Activated naive CD8-positive, alpha-beta T cell treated with anti-CD3 and anti-CD28 coated beads for 36 hours (primary cell): ENCODE measurements at regions not wholly inside any gene's neighbourhood (a gene's known extent, or its start where the extent isn't known, plus 50 kb on each side); places are given as distances from the start of the nearest gene placed in this dataset.
"Not testable (repeated sequence)": the region's sequence is repeated elsewhere in the genome, so short reads cannot be mapped to it uniquely, and the experiment has no call there.

Experiments
- DNase-seq: peaks from one replicate; pipeline ENCODE4 v3.0.0; 2021
- H3K27ac Mint-ChIP-seq: one replicate; pipeline ENCODE4 v1.8.0; 2022; ENCODE audit warnings: mild to moderate bottlenecking, moderate library complexity, mixed read lengths
- H3K27me3 Mint-ChIP-seq: one replicate; pipeline ENCODE4 v1.8.0; 2022; ENCODE audit warnings: mild to moderate bottlenecking, mixed read lengths
- H3K36me3 Mint-ChIP-seq: one replicate; pipeline ENCODE4 v1.8.0; 2021; ENCODE audit warnings: mild to moderate bottlenecking, mixed read lengths
- H3K4me1 Mint-ChIP-seq: one replicate; pipeline ENCODE4 v1.8.0; 2021; ENCODE audit warnings: mixed read lengths
- H3K4me3 Mint-ChIP-seq: one replicate; pipeline ENCODE4 v1.8.0; 2022; ENCODE audit warnings: mild to moderate bottlenecking, moderate library complexity, mixed read lengths
- H3K9me3 Mint-ChIP-seq: one replicate; pipeline ENCODE4 v1.8.0; 2022; ENCODE audit warnings: mixed read lengths

DNA sequence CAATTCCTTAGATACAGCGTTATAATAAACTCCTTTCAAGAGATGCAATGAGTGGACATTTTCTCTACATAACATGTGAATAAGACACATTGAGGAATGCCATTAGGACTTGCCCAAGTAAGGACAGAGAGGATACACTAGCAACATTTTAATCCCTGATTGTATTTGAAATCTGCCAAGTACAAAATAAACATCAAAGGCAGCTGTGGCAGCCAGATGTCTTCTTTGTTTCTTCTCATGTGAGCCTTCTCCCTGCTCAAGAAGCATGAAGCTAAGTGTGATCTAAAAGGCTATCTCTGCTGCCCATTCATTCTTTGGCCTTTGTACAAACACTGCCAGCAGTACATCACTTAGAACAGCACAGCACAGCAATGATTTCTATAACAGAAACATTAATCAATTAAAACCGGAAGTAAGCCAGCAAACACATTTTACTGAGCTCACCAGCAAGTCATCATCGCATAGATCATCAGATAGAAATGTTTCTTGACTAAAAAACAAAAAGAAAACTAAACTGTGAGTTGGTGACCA lies 364.0 kb downstream of the CNTN6 start:
- DNase-seq, result no peak
- Mint-ChIP-seq H3K9me3 (peaks cover 1% of the 10 kb centered on the region), H3K4me1 (no peaks in the 10 kb centered on the region), H3K27ac (no peak overlapping the region), H3K36me3 (no peaks in the 10 kb centered on the region), H3K27me3 (no peaks in the 10 kb centered on the region), H3K4me3 (no peak overlapping the region)

GRCh38 chr3:1462371-1462770 lies 369.5 kb downstream of the CNTN6 start:
- no peak overlapping the region for H3K27ac Mint-ChIP-seq
- H3K4me3 Mint-ChIP-seq, result no peak overlapping the region
- DNase-seq, result no peak
- H3K4me1 Mint-ChIP-seq, result no peaks in the 10 kb centered on the region
- no peaks in the 10 kb centered on the region for H3K27me3 Mint-ChIP-seq
- no peaks in the 10 kb centered on the region for H3K36me3 Mint-ChIP-seq
- peaks cover 5% of the 10 kb centered on the region for H3K9me3 Mint-ChIP-seq

GRCh38 chr3:1462856-1463450 lies 370.1 kb downstream of the CNTN6 start:
- Mint-ChIP-seq H3K4me3 (no peak overlapping the region), H3K27me3 (no peaks in the 10 kb centered on the region), H3K4me1 (no peaks in the 10 kb centered on the region), H3K27ac (no peak overlapping the region), H3K9me3 (peaks cover 6% of the 10 kb centered on the region), H3K36me3 (no peaks in the 10 kb centered on the region)
- no peak for DNase-seq

DNA sequence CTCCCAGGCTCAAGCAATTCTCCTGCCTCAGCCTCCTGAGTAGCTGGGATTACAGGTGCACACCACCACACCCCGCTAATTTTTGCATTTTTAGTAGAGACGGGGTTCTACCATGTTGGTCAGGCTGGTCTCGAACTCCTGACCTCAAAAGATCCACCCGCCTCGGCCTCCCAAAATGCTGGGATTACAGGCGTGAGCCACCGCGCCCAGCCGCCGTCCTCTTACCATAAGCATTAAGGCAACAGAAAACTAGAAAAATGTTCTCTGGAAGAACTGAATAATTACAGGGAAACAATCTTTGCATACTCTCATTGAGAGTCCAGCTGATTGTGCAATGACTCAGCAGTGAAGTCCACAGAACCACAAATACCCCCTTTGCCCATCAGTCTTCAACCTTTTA lies 372.3 kb downstream of the CNTN6 start:
- not testable (repeated sequence) for H3K4me3 Mint-ChIP-seq, DNase-seq, H3K4me1 Mint-ChIP-seq, H3K9me3 Mint-ChIP-seq, H3K27me3 Mint-ChIP-seq, H3K36me3 Mint-ChIP-seq, H3K27ac Mint-ChIP-seq

DNA sequence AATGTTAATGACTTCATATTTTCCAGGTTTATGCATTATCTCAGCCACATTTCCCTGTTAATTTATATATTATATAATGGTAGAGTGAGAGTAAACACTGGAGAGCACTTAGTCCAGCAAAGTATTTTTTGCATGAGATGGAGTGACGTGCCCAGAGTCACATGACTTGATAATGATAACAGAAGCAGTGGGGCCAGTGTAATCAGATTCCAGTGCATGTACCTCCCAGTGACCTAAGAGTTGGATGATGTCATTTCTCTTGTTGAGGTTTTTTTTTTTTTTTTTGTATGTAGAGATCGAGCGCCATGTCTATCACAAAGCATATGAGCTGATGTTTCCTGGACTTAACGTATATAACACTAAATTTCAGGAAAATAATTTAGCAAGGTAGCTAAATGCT lies 375.3 kb downstream of the CNTN6 start:
- H3K27ac Mint-ChIP-seq, result no peak overlapping the region
- H3K4me3 Mint-ChIP-seq, result no peak overlapping the region
- no peak for DNase-seq
- H3K36me3 Mint-ChIP-seq, result no peaks in the 10 kb centered on the region
- H3K27me3 Mint-ChIP-seq, result no peaks in the 10 kb centered on the region
- no peaks in the 10 kb centered on the region for H3K4me1 Mint-ChIP-seq
- H3K9me3 Mint-ChIP-seq, result peaks cover 2% of the 10 kb centered on the region

- Mint-ChIP-seq H3K27ac (no peak overlapping the region), H3K4me1 (no peaks in the 10 kb centered on the region), H3K36me3 (no peaks in the 10 kb centered on the region), H3K4me3 (no peak overlapping the region), H3K27me3 (no peaks in the 10 kb centered on the region), H3K9me3 (peaks cover 2% of the 10 kb centered on the region)
- DNase-seq, result no peak
Measured at GRCh38 chr3:1469248-1469647, 376.4 kb downstream of the CNTN6 start.

GRCh38 chr3:1469687-1470086 lies 376.9 kb downstream of the CNTN6 start:
- Mint-ChIP-seq H3K4me3 (no peak overlapping the region), H3K27me3 (no peaks in the 10 kb centered on the region), H3K9me3 (peaks cover 2% of the 10 kb centered on the region), H3K27ac (no peak overlapping the region), H3K4me1 (no peaks in the 10 kb centered on the region), H3K36me3 (no peaks in the 10 kb centered on the region)
- DNase-seq, result no peak

- Mint-ChIP-seq H3K4me1 (no peaks in the 10 kb centered on the region), H3K4me3 (no peak overlapping the region), H3K36me3 (no peaks in the 10 kb centered on the region), H3K27me3 (no peaks in the 10 kb centered on the region), H3K27ac (no peak overlapping the region), H3K9me3 (no peaks in the 10 kb centered on the region)
- no peak for DNase-seq
Measured at GRCh38 chr3:1477669-1478068, 384.8 kb downstream of the CNTN6 start.

GRCh38 chr3:1495466-1495865 lies 402.6 kb downstream of the CNTN6 start:
- H3K36me3 Mint-ChIP-seq, result no peaks in the 10 kb centered on the region
- no peaks in the 10 kb centered on the region for H3K4me1 Mint-ChIP-seq
- no peaks in the 10 kb centered on the region for H3K9me3 Mint-ChIP-seq
- no peak overlapping the region for H3K27ac Mint-ChIP-seq
- H3K4me3 Mint-ChIP-seq, result no peak overlapping the region
- no peaks in the 10 kb centered on the region for H3K27me3 Mint-ChIP-seq
- no peak for DNase-seq

DNA sequence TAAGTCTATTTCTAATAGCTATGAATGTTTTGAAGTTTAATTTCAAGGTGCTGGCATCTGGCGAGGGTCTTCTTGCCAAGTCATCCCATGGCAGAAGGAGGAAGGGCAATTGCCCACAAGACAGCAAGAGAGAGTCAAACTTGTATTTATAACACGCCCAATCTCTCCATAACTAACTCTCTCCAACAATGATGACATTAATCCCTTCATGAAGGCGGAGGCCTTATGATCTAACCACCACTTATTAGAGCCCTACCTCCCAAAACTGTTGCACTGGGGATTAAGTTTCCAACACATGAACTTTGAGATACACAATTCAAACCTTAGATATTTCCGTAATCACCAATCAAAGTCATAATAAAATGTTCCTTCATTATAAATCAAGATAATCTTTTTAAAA lies 406.9 kb downstream of the CNTN6 start:
- DNase-seq, result no peak
- H3K27ac Mint-ChIP-seq, result no peak overlapping the region
- no peak overlapping the region for H3K4me3 Mint-ChIP-seq
- no peaks in the 10 kb centered on the region for H3K27me3 Mint-ChIP-seq
- no peaks in the 10 kb centered on the region for H3K36me3 Mint-ChIP-seq
- no peaks in the 10 kb centered on the region for H3K4me1 Mint-ChIP-seq
- no peaks in the 10 kb centered on the region for H3K9me3 Mint-ChIP-seq

DNA sequence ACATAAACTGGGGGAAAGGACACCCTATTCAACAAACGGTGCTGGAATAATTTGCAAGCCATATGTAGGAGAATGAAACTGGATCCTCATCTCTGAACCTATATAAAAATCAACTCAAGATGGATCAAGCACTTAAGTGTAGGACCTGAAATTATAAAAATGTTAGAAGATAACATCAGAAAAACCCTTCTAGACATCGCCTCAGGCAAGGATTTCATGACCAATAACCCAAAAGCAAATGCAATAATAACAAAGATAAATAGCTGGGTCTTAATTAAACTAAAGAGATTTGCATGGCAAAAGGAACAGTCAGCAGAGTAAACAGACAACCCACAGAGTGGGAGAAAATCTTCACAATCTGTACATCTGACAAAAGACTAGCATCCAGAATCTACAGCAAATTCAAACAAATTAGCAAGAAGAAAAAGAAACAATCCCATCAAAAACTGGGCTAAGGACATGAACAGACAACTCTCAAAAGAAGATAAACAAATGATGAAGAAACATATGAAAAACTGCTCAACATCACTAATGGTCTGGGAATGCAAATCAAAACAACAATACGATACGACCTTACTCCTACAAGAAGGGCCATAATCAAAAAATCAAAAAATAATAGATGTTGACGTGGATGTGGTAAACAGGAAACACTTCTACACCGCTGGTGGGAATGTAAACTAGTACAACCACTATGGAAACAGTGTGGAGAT lies 408.7 kb downstream of the CNTN6 start:
- H3K9me3 Mint-ChIP-seq, result peaks cover 1% of the 10 kb centered on the region
- no peaks in the 10 kb centered on the region for H3K36me3 Mint-ChIP-seq

GRCh38 chr3:1506090-1506489 lies 413.3 kb downstream of the CNTN6 start:
- no peak overlapping the region for H3K4me3 Mint-ChIP-seq
- H3K9me3 Mint-ChIP-seq, result peaks cover 1% of the 10 kb centered on the region
- no peaks in the 10 kb centered on the region for H3K27me3 Mint-ChIP-seq
- DNase-seq, result no peak
- H3K4me1 Mint-ChIP-seq, result no peaks in the 10 kb centered on the region
- H3K36me3 Mint-ChIP-seq, result no peaks in the 10 kb centered on the region
- no peak overlapping the region for H3K27ac Mint-ChIP-seq

More for the DNA sequence above, 408.7 kb downstream of the CNTN6 start:
- Mint-ChIP-seq H3K4me1 (no peaks in the 10 kb centered on the region), H3K27me3 (no peaks in the 10 kb centered on the region), H3K27ac (no peak overlapping the region), H3K4me3 (no peak overlapping the region)
- DNase-seq, result no peak

GRCh38 chr3:1513662-1514061 lies 420.8 kb downstream of the CNTN6 start:
- Mint-ChIP-seq H3K27ac (no peak overlapping the region), H3K9me3 (no peaks in the 10 kb centered on the region), H3K36me3 (no peaks in the 10 kb centered on the region), H3K4me3 (no peak overlapping the region), H3K4me1 (no peaks in the 10 kb centered on the region), H3K27me3 (no peaks in the 10 kb centered on the region)
- no peak for DNase-seq

DNA sequence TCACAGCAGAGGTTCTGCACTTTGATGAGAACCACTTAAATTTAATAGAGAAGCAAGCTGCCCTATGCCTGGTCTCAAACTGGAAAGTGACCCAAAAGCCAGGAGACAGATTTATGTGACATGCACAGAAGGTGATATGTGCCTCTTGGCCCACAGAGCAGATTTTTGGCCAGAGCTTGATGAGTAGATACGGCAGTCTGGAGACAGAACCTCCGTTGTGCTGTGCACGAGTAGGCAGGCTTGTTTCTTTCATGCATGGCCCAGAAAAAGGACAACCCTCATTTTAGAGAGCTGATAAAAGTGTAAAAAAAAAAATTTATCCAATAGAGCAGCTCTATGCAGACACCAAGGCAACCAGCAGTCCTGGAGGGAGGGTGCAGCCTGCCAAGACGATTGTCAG lies 423.1 kb downstream of the CNTN6 start:
- Mint-ChIP-seq H3K27ac (no peak overlapping the region), H3K4me1 (no peaks in the 10 kb centered on the region), H3K9me3 (no peaks in the 10 kb centered on the region), H3K27me3 (no peaks in the 10 kb centered on the region), H3K36me3 (no peaks in the 10 kb centered on the region), H3K4me3 (no peak overlapping the region)
- DNase-seq, result no peak

DNA sequence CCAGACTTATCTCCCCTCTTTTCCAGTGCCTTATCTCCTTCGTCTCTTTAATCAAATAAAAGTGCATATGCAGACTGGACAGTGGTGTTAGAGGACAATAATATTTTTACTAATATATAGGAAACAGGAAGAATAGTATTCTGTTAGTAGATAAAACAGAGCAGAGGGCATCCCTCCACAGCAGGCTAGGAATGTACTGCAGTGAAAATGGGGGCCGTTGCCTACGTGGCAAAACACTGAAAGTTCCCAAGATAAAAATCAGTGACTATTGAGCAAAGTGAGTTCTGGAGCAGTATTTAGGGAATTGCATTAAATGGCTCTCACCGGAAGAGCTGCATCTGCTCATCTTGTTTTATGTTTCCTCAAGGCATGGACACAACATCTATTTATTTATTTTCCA lies 435.0 kb downstream of the CNTN6 start:
- H3K27me3 Mint-ChIP-seq, result no peaks in the 10 kb centered on the region
- H3K27ac Mint-ChIP-seq, result no peak overlapping the region
- H3K4me1 Mint-ChIP-seq, result no peaks in the 10 kb centered on the region
- H3K36me3 Mint-ChIP-seq, result no peaks in the 10 kb centered on the region
- no peak overlapping the region for H3K4me3 Mint-ChIP-seq
- no peaks in the 10 kb centered on the region for H3K9me3 Mint-ChIP-seq
- no peak for DNase-seq

DNA sequence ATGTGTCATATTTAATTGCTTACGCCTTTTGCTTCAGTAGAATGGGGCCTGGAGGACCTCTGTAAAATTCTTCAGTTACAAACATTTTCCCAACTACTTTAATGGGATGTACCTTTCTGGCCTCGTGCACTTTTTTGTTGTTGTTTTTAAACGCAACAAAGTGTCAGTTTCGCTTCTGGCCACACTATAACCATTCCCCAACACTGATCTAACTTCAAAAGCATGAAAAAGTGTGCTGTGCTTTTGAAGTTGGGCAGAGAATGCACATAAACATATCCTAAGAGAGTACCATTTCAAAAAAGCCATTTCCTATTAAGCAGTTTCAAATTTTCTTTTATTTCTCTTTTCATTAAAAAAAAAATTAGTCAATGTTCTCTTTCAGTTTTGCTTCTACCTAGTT lies 435.8 kb downstream of the CNTN6 start:
- Mint-ChIP-seq H3K27ac (no peak overlapping the region), H3K4me1 (no peaks in the 10 kb centered on the region), H3K4me3 (no peak overlapping the region), H3K9me3 (no peaks in the 10 kb centered on the region), H3K36me3 (no peaks in the 10 kb centered on the region), H3K27me3 (no peaks in the 10 kb centered on the region)
- no peak for DNase-seq
